Putamen (tissue), 1 donor: ENCODE measurements at regions not wholly inside any gene's neighbourhood (a gene's known extent, or its start where the extent isn't known, plus 50 kb on each side); places are given as distances from the start of the nearest gene placed in this dataset.

Experiments used
- DNase-seq: peaks from one replicate; pipeline ENCODE4 v3.0.0-alpha.2; 2016; ENCODE audit warnings: low spot score

- no peak for DNase-seq
Measured at GRCh38 chr2:177020524-177021119, 192.0 kb upstream of the HNRNPA3 start.

GRCh38 chr2:177021706-177022343 lies 190.8 kb upstream of the HNRNPA3 start:
- no peak for DNase-seq

- no peak for DNase-seq
Measured at GRCh38 chr2:177024765-177025164, 187.8 kb upstream of the HNRNPA3 start.

- no peak for DNase-seq
Measured at GRCh38 chr2:177026253-177026652, 186.3 kb upstream of the HNRNPA3 start.

GRCh38 chr2:177026956-177027355 lies 185.6 kb upstream of the HNRNPA3 start:
- DNase-seq: no peak

GRCh38 chr2:177028296-177028695 lies 184.3 kb upstream of the HNRNPA3 start:
- no peak for DNase-seq

- DNase-seq: no peak
Measured at GRCh38 chr2:177029075-177029474, 183.5 kb upstream of the HNRNPA3 start.

GRCh38 chr2:177029501-177029900 lies 183.1 kb upstream of the HNRNPA3 start:
- DNase-seq: no peak

GRCh38 chr2:177029901-177030300 lies 182.7 kb upstream of the HNRNPA3 start:
- DNase-seq: no peak

GRCh38 chr2:177030451-177031105 lies 182.0 kb upstream of the HNRNPA3 start:
- DNase-seq: peak; percentile 61

GRCh38 chr2:177031438-177032180 lies 181.0 kb upstream of the HNRNPA3 start:
- DNase-seq: peak; percentile 17

GRCh38 chr2:177036747-177037146 lies 175.8 kb upstream of the HNRNPA3 start:
- no peak for DNase-seq

GRCh38 chr2:177037569-177037968 lies 175.0 kb upstream of the HNRNPA3 start:
- no peak for DNase-seq

GRCh38 chr2:177038787-177039484 lies 173.7 kb upstream of the HNRNPA3 start:
- DNase-seq: no peak

- no peak for DNase-seq
Measured at GRCh38 chr2:177042311-177042710, 170.3 kb upstream of the HNRNPA3 start.

- no peak for DNase-seq
Measured at GRCh38 chr2:177044671-177045070, 167.9 kb upstream of the HNRNPA3 start.

GRCh38 chr2:177048981-177049380 lies 163.6 kb upstream of the HNRNPA3 start:
- DNase-seq: no peak

GRCh38 chr2:177051278-177051677 lies 161.3 kb upstream of the HNRNPA3 start:
- no peak for DNase-seq

- DNase-seq: no peak
Measured at GRCh38 chr2:177052471-177052870, 160.1 kb upstream of the HNRNPA3 start.

- DNase-seq: no peak
Measured at GRCh38 chr2:177053038-177053437, 159.6 kb upstream of the HNRNPA3 start.

GRCh38 chr2:177053716-177054115 lies 158.9 kb upstream of the HNRNPA3 start:
- DNase-seq: no peak

GRCh38 chr2:177056481-177056929 lies 156.1 kb upstream of the HNRNPA3 start:
- DNase-seq: no peak
